ENCODE measurements at regions not wholly inside any gene's neighbourhood (a gene's known extent, or its start where the extent isn't known, plus 50 kb on each side); places are given as distances from the start of the nearest gene placed in this dataset.

GRCh38 chr5:75894482-75894881 lies 177.2 kb upstream of the POC5 start:
- Histone ChIP-seq H3K4me3 (no peak overlapping the region), H3K36me3 (no peaks in the 10 kb centered on the region), H3K27ac (no peak overlapping the region), H3K9me3 (peaks cover 0 to 7% (median 0%) of the 10 kb centered on the region in 4 donors), H3K27me3 (no peaks in the 10 kb centered on the region), H3K4me1 (no peaks in the 10 kb centered on the region)
- no peak for DNase-seq (ENCODE audit: low spot score in 2 of 2)
- TF ChIP-seq, protein P1, sequence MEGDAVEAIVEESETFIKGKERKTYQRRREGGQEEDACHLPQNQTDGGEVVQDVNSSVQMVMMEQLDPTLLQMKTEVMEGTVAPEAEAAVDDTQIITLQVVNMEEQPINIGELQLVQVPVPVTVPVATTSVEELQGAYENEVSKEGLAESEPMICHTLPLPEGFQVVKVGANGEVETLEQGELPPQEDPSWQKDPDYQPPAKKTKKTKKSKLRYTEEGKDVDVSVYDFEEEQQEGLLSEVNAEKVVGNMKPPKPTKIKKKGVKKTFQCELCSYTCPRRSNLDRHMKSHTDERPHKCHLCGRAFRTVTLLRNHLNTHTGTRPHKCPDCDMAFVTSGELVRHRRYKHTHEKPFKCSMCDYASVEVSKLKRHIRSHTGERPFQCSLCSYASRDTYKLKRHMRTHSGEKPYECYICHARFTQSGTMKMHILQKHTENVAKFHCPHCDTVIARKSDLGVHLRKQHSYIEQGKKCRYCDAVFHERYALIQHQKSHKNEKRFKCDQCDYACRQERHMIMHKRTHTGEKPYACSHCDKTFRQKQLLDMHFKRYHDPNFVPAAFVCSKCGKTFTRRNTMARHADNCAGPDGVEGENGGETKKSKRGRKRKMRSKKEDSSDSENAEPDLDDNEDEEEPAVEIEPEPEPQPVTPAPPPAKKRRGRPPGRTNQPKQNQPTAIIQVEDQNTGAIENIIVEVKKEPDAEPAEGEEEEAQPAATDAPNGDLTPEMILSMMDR (IDR thresholded peaks at IDR 0.05), result no peak
- TF ChIP-seq EP300 (IDR thresholded peaks at IDR 0.05) (no peak), POLR2A (IDR thresholded peaks at IDR 0.05) (no peak)
- WGBS, 2 donors, result 63 to 68% methylated on average over 1 of the region's 1 CpG

GRCh38 chr5:75891736-75892135 lies 174.5 kb upstream of the POC5 start:
- TF ChIP-seq POLR2A (IDR thresholded peaks at IDR 0.05) (no peak), EP300 (IDR thresholded peaks at IDR 0.05) (no peak)
- TF ChIP-seq, protein P1 (IDR thresholded peaks at IDR 0.05), result no peak
- Histone ChIP-seq H3K4me1 (no peaks in the 10 kb centered on the region), H3K27ac (no peak overlapping the region), H3K9me3 (peaks cover 0 to 7% (median 0%) of the 10 kb centered on the region in 4 donors), H3K27me3 (no peaks in the 10 kb centered on the region), H3K36me3 (no peaks in the 10 kb centered on the region), H3K4me3 (no peak overlapping the region)
- 57 to 62% methylated on average over 1 of the region's 1 CpG for WGBS, 2 donors
- no peak for DNase-seq (ENCODE audit: low spot score in 2 of 2)

DNA sequence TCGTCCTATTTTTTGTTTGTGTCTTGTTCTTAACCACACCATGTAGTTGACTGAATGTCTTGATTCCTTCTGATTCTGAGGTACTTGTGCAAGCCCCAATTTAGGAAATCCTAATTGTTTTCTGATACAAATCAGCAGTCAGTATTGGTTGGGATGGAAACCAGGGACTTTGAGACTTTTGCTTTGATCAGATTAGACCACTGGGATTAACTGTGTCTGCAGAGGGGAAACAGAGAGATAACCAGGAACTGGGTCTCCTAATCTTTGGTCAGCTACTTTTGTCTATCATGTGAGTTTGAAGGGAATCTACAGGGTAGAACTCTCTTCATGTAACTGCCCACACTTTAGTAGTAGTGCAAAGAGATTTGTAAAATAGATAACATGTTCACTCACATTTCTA lies 173.8 kb upstream of the POC5 start:
- TF ChIP-seq EP300 (IDR thresholded peaks at IDR 0.05) (no peak), POLR2A (IDR thresholded peaks at IDR 0.05) (no peak)
- TF ChIP-seq, protein P1 (IDR thresholded peaks at IDR 0.05), result no peak
- no peaks in the 10 kb centered on the region for H3K4me1 ChIP-seq
- H3K27ac ChIP-seq, result no peak overlapping the region
- peaks cover 0 to 7% (median 0%) of the 10 kb centered on the region in 4 donors for H3K9me3 ChIP-seq
- no peak for DNase-seq (ENCODE audit: low spot score in 2 of 2)
- H3K27me3 ChIP-seq, result no peaks in the 10 kb centered on the region
- WGBS, 2 donors, result 73 to 74% methylated on average over 1 of the region's 1 CpG
- no peak overlapping the region for H3K4me3 ChIP-seq
- H3K36me3 ChIP-seq, result no peaks in the 10 kb centered on the region

DNA sequence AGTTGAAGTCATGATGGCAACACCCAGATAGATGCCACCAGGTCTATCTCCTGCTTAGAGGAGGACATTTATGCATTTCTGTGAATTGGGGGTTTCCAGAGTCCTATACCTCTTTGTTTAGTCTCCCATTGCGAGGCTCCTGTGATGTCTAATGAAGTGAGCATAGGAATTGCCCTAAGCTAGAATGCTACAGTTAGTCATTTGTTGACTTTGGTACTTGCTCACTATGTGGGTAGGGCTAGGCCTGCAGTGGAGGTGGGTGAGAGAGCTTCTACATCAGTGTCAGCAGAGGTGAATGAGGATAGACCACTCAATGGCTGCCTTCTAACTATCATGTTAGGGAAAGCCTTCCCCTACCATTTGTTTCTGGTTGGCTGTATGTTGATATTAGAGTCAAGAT lies 173.3 kb upstream of the POC5 start:
- no peaks in the 10 kb centered on the region for H3K36me3 ChIP-seq
- H3K27ac ChIP-seq, result no peak overlapping the region
- no peaks in the 10 kb centered on the region for H3K4me1 ChIP-seq
- 93 to 100% methylated on average over 1 of the region's 1 CpG for WGBS, 2 donors
- peaks cover 0 to 7% (median 0%) of the 10 kb centered on the region in 4 donors for H3K9me3 ChIP-seq
- H3K27me3 ChIP-seq, result no peaks in the 10 kb centered on the region
- no peak for TF ChIP-seq EP300 (IDR thresholded peaks at IDR 0.05)
- TF ChIP-seq, protein P1 (IDR thresholded peaks at IDR 0.05), result no peak
- TF ChIP-seq POLR2A (IDR thresholded peaks at IDR 0.05), result no peak
- DNase-seq (ENCODE audit: low spot score in 2 of 2), result no peak
- H3K4me3 ChIP-seq, result no peak overlapping the region

- no peaks in the 10 kb centered on the region for H3K9me3 ChIP-seq
- H3K27ac ChIP-seq, result no peak overlapping the region
- H3K4me3 ChIP-seq, result no peak overlapping the region
- no peak for TF ChIP-seq POLR2A (IDR thresholded peaks at IDR 0.05)
- TF ChIP-seq EP300 (IDR thresholded peaks at IDR 0.05), result no peak
- TF ChIP-seq, protein P1 (IDR thresholded peaks at IDR 0.05), result no peak
- 36 to 45% methylated on average over 2 of the region's 2 CpGs for WGBS, 2 donors
- no peaks in the 10 kb centered on the region for H3K27me3 ChIP-seq
- no peaks in the 10 kb centered on the region for H3K36me3 ChIP-seq
- DNase-seq (ENCODE audit: low spot score in 2 of 2), result no peak
- no peaks in the 10 kb centered on the region for H3K4me1 ChIP-seq
These were observed 169.5 kb upstream of the POC5 start for GRCh38 chr5:75886706-75887105.
